ENCODE measurements at regions not wholly inside any gene's neighbourhood (a gene's known extent, or its start where the extent isn't known, plus 50 kb on each side); places are given as distances from the start of the nearest gene placed in this dataset.

GRCh38 chr3:139100821-139101220 lies 56.1 kb upstream of the PRR23C start:
- Histone ChIP-seq H3K4ac (ENCODE audit: low read depth, low read length) (no peak overlapping the region), H4K20me1 (ENCODE audit: control insufficient read depth, insufficient read depth, insufficient read length) (no peaks in the 10 kb centered on the region), H3K18ac (ENCODE audit: insufficient read length, low read depth, low read length) (no peak overlapping the region), H3K4me2 (ENCODE audit: insufficient read depth, insufficient read length, low read length) (no peak overlapping the region), H3K79me1 (ENCODE audit: insufficient read depth, low read depth, low read length, poor library complexity, severe bottlenecking) (no peaks in the 10 kb centered on the region), H3K9ac (ENCODE audit: extremely low read depth, insufficient read length, low read length) (no peak overlapping the region), H2AK5ac (ENCODE audit: insufficient read length, low read length) (no peak overlapping the region), H3K4me1 (ENCODE audit: insufficient read depth, low read length) (no peaks in the 10 kb centered on the region), H2BK12ac (ENCODE audit: insufficient read length, low read depth, low read length) (no peak overlapping the region), H2BK15ac (ENCODE audit: low read depth, low read length) (no peak overlapping the region), H3K14ac (ENCODE audit: insufficient read depth, low read length) (no peak overlapping the region), H3K56ac (ENCODE audit: insufficient read length, low read depth, low read length) (no peak overlapping the region), H3T11ph (ENCODE audit: low read length) (no peak overlapping the region), H3K79me2 (ENCODE audit: insufficient read depth, low read length) (no peaks in the 10 kb centered on the region), H4K8ac (replicated peaks; ENCODE audit: insufficient read length, low read depth, low read length) (no peak overlapping the region), H3K27ac (ENCODE audit: insufficient read length, low read depth, low read length) (no peak overlapping the region), H2AFZ (ENCODE audit: low read length) (no peak overlapping the region), H4K91ac (ENCODE audit: insufficient read length, low read depth, low read length) (no peak overlapping the region), H2BK120ac (ENCODE audit: low read depth, low read length, poor library complexity, severe bottlenecking) (no peak overlapping the region), H2BK5ac (ENCODE audit: insufficient read length, low read length) (no peak overlapping the region), H3K27me3 (ENCODE audit: insufficient read depth, low read length) (no peaks in the 10 kb centered on the region), H2BK20ac (ENCODE audit: low read depth, low read length, poor library complexity, severe bottlenecking) (no peak overlapping the region), H4K5ac (ENCODE audit: insufficient read length, low read depth, low read length) (no peak overlapping the region), H3K23me2 (ENCODE audit: insufficient read length, low read depth, low read length, poor library complexity, severe bottlenecking) (no peaks in the 10 kb centered on the region), H3K23ac (ENCODE audit: insufficient read length, low read depth, low read length) (no peak overlapping the region), H3K9me3 (ENCODE audit: control insufficient read depth, low read depth, low read length) (no peaks in the 10 kb centered on the region)
- DNase-seq = peak; percentile 16
- TF ChIP-seq CTCF (conservative IDR thresholded peaks at IDR 0.05) = no peak
- no CpG with 5 or more reads among the region's 1 CpG for WGBS (ENCODE audit: extremely low coverage, insufficient read length, low lambda C conversion rate)
- Mint-ChIP-seq H3K9me3 (no peaks in the 10 kb centered on the region), H3K27ac (no peak overlapping the region), H3K36me3 (ENCODE audit: insufficient read depth in 1 of 3, low read depth in 3 of 3) (no peaks in the 10 kb centered on the region), H3K4me1 (peaks cover 5 to 7% of the 10 kb centered on the region in 2 experiments; a peak in 2 of 4 replicates), H3K4me3 (no peak overlapping the region), H3K27me3 (ENCODE audit: low read depth) (peaks cover 8% of the 10 kb centered on the region)
